Breast epithelium (tissue), 4 donors: ENCODE measurements at regions not wholly inside any gene's neighbourhood (a gene's known extent, or its start where the extent isn't known, plus 50 kb on each side); places are given as distances from the start of the nearest gene placed in this dataset.

ENCODE experiments used
- DNase-seq, 2 donors: peaks; one replicate each; pipeline ENCODE4 v3.0.0-alpha.2; 2019; ENCODE audit warnings: low spot score in 2 of 2
- H3K27ac ChIP-seq, 2 donors: fragments of 200-600 bp; sonication (generic) in 1 of 2; one replicate each; pipeline ENCODE4 v1.5.1; 2016 to 2019; ENCODE audit warnings: mild to moderate bottlenecking in 1 of 2
- H3K27me3 ChIP-seq, 2 donors: fragments of 200-600 bp; sonication (generic) in 1 of 2; one replicate each; pipeline versions ENCODE4 v1.5.1 to v1.6.0; 2017 to 2019; ENCODE audit warnings: control low read depth in 1 of 2, mild to moderate bottlenecking in 1 of 2
- H3K36me3 ChIP-seq: fragments of 200-600 bp; one replicate; pipeline ENCODE4 v1.5.1; 2019
- H3K4me1 ChIP-seq, 2 donors: fragments of 200-600 bp; sonication (generic); one replicate each; pipeline ENCODE4 v1.5.1; 2016 to 2019; ENCODE audit warnings: control low read depth in 1 of 2
- H3K4me3 ChIP-seq, 3 donors: fragments of 200-600 bp; sonication (generic); 1 replicate in 2 of 3; 2 replicates in 1 of 3; pipeline ENCODE4 v1.5.1; 2016 to 2019; ENCODE audit warnings: mild to moderate bottlenecking in 3 of 3, moderate library complexity in 2 of 3
- H3K9me3 ChIP-seq, 2 donors: fragments of 200-600 bp; sonication (generic) in 1 of 2; one replicate each; pipeline ENCODE4 v1.5.1; 2016 to 2019; ENCODE audit warnings: control low read depth in 1 of 2
- CTCF ChIP-seq, 3 donors: fragments of 450-650 bp; IDR thresholded peaks; one replicate each; pipeline ENCODE4 v1.5.1; 2016 to 2017; ENCODE audit warnings: antibody characterized with exemption in 3 of 3, mild to moderate bottlenecking in 3 of 3, moderate library complexity in 3 of 3
- POLR2A ChIP-seq: fragments of 450-650 bp; IDR thresholded peaks from one replicate; pipeline ENCODE4 v1.6.1; 2016; ENCODE audit warnings: antibody characterized with exemption, mild to moderate bottlenecking, moderate library complexity
- POLR2AphosphoS5 ChIP-seq, 3 donors: sonication (generic); formaldehyde crosslinking; IDR thresholded peaks; one replicate each; pipeline ENCODE4 v1.6.1; 2017; ENCODE audit warnings: antibody characterized with exemption in 3 of 3
- intact Hi-C: fragments of 100-400 bp; cut with DNase I; formaldehyde crosslinking; loops from one replicate; pipeline ENCODE4 v1.15.1; 2023; ENCODE audit warnings: low total_unique reads

- intact Hi-C loops = no loop called here
- no peak for DNase-seq
- no peaks in the 10 kb centered on the region for H3K27me3 ChIP-seq
- no peak for TF ChIP-seq POLR2A
- no peak for TF ChIP-seq POLR2AphosphoS5 (IDR thresholded peaks at IDR 0.05)
- no peak for TF ChIP-seq CTCF (IDR thresholded peaks at IDR 0.05)
- H3K27ac ChIP-seq = no peak overlapping the region
- no peak overlapping the region for H3K4me3 ChIP-seq
- H3K4me1 ChIP-seq = no peaks in the 10 kb centered on the region
- no peaks in the 10 kb centered on the region for H3K9me3 ChIP-seq
- H3K36me3 ChIP-seq = no peaks in the 10 kb centered on the region
Measured at GRCh38 chr20:23212011-23212410, 125.9 kb upstream of the CD93 start.

- no peaks in the 10 kb centered on the region for H3K9me3 ChIP-seq
- no peaks in the 10 kb centered on the region for H3K4me1 ChIP-seq
- H3K36me3 ChIP-seq = no peaks in the 10 kb centered on the region
- intact Hi-C loops = no loop called here
- no peak for DNase-seq
- H3K27ac ChIP-seq = no peak overlapping the region
- TF ChIP-seq CTCF (IDR thresholded peaks at IDR 0.05) = no peak
- TF ChIP-seq POLR2A = no peak
- TF ChIP-seq POLR2AphosphoS5 (IDR thresholded peaks at IDR 0.05) = no peak
- H3K4me3 ChIP-seq = no peak overlapping the region
- no peaks in the 10 kb centered on the region for H3K27me3 ChIP-seq
Measured at GRCh38 chr20:23211164-23211563, 125.0 kb upstream of the CD93 start.

- no peak for TF ChIP-seq POLR2AphosphoS5 (IDR thresholded peaks at IDR 0.05)
- TF ChIP-seq POLR2A = no peak
- TF ChIP-seq CTCF (IDR thresholded peaks at IDR 0.05) = no peak
- no peak overlapping the region for H3K4me3 ChIP-seq
- DNase-seq = no peak
- H3K27ac ChIP-seq = no peak overlapping the region
- no peaks in the 10 kb centered on the region for H3K36me3 ChIP-seq
- H3K4me1 ChIP-seq = no peaks in the 10 kb centered on the region
- H3K27me3 ChIP-seq = no peaks in the 10 kb centered on the region
- H3K9me3 ChIP-seq = no peaks in the 10 kb centered on the region
- intact Hi-C loops = no loop called here
Measured at GRCh38 chr20:23207826-23208540, 121.9 kb upstream of the CD93 start.

GRCh38 chr20:23206995-23207394 is 120.9 kb upstream of the CD93 start:
- Histone ChIP-seq H3K27ac (no peak overlapping the region), H3K27me3 (no peaks in the 10 kb centered on the region), H3K4me1 (no peaks in the 10 kb centered on the region), H3K36me3 (no peaks in the 10 kb centered on the region), H3K4me3 (no peak overlapping the region), H3K9me3 (no peaks in the 10 kb centered on the region)
- intact Hi-C loops = no loop called here
- DNase-seq = no peak
- TF ChIP-seq CTCF (IDR thresholded peaks at IDR 0.05) (no peak), POLR2AphosphoS5 (IDR thresholded peaks at IDR 0.05) (no peak), POLR2A (no peak)

- H3K9me3 ChIP-seq = no peaks in the 10 kb centered on the region
- H3K27me3 ChIP-seq = no peaks in the 10 kb centered on the region
- H3K4me1 ChIP-seq = no peaks in the 10 kb centered on the region
- no peak for DNase-seq
- H3K4me3 ChIP-seq = no peak overlapping the region
- TF ChIP-seq CTCF (IDR thresholded peaks at IDR 0.05) (no peak), POLR2A (no peak), POLR2AphosphoS5 (IDR thresholded peaks at IDR 0.05) (no peak)
- peak overlapping the region in 1 of 2 donors; percentile 44 for H3K27ac ChIP-seq
- no peaks in the 10 kb centered on the region for H3K36me3 ChIP-seq
- intact Hi-C loops = no loop called here
Measured at GRCh38 chr20:23206061-23206460, 119.9 kb upstream of the CD93 start.
